Left lung (tissue), 4 donors: ENCODE measurements at regions not wholly inside any gene's neighbourhood (a gene's known extent, or its start where the extent isn't known, plus 50 kb on each side); places are given as distances from the start of the nearest gene placed in this dataset.
"Not testable (repeated sequence)": the region's sequence is repeated elsewhere in the genome, so short reads cannot be mapped to it uniquely, and the experiment has no call there.

ENCODE experiments used
- ATAC-seq: fragments of 200-7000 bp; cut with Tn5 transposase; one replicate; pipeline ENCODE4 v1.9.1; 2020; ENCODE audit warnings: moderate library complexity
- DNase-seq, 4 donors: peaks; one replicate each; pipeline ENCODE4 v3.0.0-alpha.2; 2013 to 2020
- H3K27ac ChIP-seq, 2 donors: fragments of 200-600 bp; sonication (generic) in 1 of 2; one replicate each; pipeline versions ENCODE4 v1.5.0 to v1.8.0; 2020 to 2021
- H3K27me3 ChIP-seq, 2 donors: fragments of 200-600 bp; sonication (generic) in 1 of 2; one replicate each; pipeline versions ENCODE4 v1.5.0 to v1.8.0; 2020 to 2021
- H3K36me3 ChIP-seq, 2 donors: fragments of 200-600 bp; sonication (generic) in 1 of 2; one replicate each; pipeline versions ENCODE4 v1.5.0 to v1.8.0; 2020 to 2021
- H3K4me1 ChIP-seq, 2 donors: fragments of 200-600 bp; one replicate each; pipeline ENCODE4 v1.8.0; 2021
- H3K4me3 ChIP-seq, 2 donors: fragments of 200-600 bp; sonication (generic) in 1 of 2; one replicate each; pipeline versions ENCODE4 v1.5.0 to v1.8.0; 2020 to 2021; ENCODE audit warnings: mild to moderate bottlenecking in 1 of 2
- H3K9me3 ChIP-seq, 2 donors: fragments of 200-600 bp; sonication (generic) in 1 of 2; one replicate each; pipeline versions ENCODE4 v1.5.0 to v1.8.0; 2020 to 2021
- CTCF ChIP-seq, 2 donors: fragments of 200-600 bp; sonication (generic) in 1 of 2; IDR thresholded peaks; one replicate each; pipeline versions ENCODE4 v1.5.0 to v1.8.0; 2021; ENCODE audit warnings: antibody characterized with exemption in 2 of 2
- intact Hi-C, 2 donors: fragments of 100-400 bp; cut with DNase I; formaldehyde crosslinking; loops; one replicate each; pipeline versions ENCODE4 v1.11.2 to v1.14.2; 2022
- donor health status: DM: no; HTN: yes; CAD: no.
- donor health status: DM: no; HTN: no; CAD: no.

DNA sequence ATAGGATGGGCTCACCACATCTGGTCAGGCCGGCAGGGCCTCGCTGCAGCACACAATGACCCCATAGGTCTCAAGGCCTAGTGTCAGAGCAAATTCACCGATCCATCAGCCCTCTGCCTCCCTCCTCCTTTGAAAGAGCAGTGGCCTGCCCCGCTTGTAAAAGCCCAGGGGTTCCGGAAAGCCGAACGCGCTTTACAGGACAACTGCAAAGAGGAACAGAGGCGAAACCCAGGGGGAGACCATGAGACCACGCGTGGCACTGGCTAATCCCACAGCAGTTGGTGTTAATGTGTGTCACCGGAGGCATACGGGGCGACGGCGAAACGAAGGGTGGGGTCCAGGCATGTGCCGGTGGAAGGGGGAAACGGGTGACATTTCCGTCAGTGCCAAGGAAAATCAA is 699.9 kb upstream of the TPTE start:
- ATAC-seq, H3K36me3 ChIP-seq, H3K27ac ChIP-seq, H3K27me3 ChIP-seq, H3K4me3 ChIP-seq, H3K4me1 ChIP-seq, intact Hi-C loops: not testable (repeated sequence)
- DNase-seq = peak in 1 of 4 donors; percentile 23
- H3K9me3 ChIP-seq = peaks cover 0 to 30% of the 10 kb centered on the region in 2 donors

DNA sequence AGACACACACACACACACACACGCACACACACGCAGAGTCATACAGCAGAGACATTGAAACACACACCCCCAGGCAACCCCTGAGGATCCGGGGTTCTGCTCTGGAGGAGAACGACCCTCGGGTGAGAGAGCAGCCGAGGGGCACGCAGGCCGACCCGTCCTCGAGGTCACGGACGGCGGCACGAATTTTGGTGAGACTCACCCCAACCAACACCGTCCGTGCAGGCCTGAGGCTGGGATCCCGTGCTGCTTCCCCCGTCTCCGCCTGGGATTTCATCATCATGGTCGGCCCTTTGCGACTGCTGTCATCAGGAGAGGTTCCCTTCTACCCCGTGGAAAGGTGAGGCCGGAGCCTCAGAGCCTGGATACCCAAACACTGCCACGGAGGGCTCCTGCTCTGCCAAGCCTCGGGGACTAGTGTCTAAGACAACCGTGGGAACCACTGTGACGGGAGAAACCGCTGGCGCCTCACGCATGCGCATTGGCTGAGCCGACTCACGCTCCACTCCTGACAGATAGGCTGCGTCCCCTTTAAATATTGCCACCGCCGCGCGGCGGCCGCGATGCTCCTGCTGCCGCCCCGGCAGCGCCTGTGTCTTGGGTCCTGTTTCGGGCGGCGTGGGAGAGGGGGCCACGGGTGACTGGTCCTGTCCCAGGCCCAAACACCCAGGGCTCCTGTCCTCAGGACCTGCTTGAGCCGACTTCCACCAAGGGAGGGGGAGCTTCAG is 699.1 kb upstream of the TPTE start:
- H3K36me3 ChIP-seq, intact Hi-C loops, ATAC-seq, H3K27ac ChIP-seq, H3K4me3 ChIP-seq, H3K27me3 ChIP-seq, H3K4me1 ChIP-seq: not testable (repeated sequence)
- peaks cover 0 to 27% of the 10 kb centered on the region in 2 donors for H3K9me3 ChIP-seq
- peak in 1 of 4 donors; percentile 74 for DNase-seq

- H3K27me3 ChIP-seq, intact Hi-C loops, H3K4me1 ChIP-seq, H3K36me3 ChIP-seq, H3K4me3 ChIP-seq, ATAC-seq, H3K27ac ChIP-seq: not testable (repeated sequence)
- H3K9me3 ChIP-seq = peaks cover 0 to 22% of the 10 kb centered on the region in 2 donors
- peak in 2 of 4 donors; percentile 73 to 93 for DNase-seq
These were observed 697.9 kb upstream of the TPTE start for GRCh38 chr21:9823197-9824157.

DNA sequence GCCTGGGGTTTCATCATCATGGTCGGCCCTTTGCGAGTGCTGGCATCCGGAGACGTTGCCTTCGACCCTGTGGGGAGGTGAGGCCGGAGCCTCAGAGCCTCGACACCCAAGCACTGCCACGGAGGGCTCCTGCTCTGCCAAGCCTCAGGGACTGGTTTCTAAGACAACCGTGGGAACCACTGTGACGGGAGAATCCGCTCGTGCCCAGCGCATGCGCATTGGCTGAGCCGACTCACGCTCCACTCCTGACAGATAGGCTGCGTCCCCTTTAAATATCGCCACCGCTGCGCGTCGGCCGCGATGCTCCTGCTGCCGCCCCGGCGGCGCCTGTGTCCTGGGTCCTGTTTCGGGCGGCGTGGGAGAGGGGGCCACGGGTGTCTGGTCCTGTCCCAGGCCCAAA is 690.6 kb upstream of the TPTE start:
- ATAC-seq, DNase-seq, H3K4me3 ChIP-seq, H3K4me1 ChIP-seq, H3K27ac ChIP-seq, H3K27me3 ChIP-seq, intact Hi-C loops, H3K9me3 ChIP-seq, H3K36me3 ChIP-seq: not testable (repeated sequence)

DNA sequence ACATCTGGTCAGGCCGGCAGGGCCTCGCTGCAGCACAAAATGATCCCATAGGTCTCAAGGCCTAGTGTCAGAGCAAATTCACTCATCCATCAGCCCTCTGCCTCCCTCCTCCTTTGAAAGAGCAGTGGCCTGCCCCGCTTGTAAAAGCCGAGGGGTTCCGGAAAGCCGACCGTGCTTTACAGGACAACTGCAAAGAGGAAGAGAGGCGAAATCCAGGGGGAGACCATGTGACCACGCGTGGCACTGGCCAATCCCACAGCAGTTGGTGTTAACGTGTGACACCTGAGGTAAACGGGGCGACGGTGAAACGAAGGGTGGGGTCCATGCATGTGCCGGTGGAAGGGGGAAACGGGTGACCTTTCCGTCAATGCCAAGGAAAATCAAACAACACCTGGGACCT is 688.6 kb upstream of the TPTE start:
- H3K36me3 ChIP-seq, H3K27me3 ChIP-seq, H3K4me3 ChIP-seq, intact Hi-C loops, H3K27ac ChIP-seq, H3K9me3 ChIP-seq, H3K4me1 ChIP-seq, ATAC-seq: not testable (repeated sequence)
- DNase-seq = peak in 1 of 4 donors; percentile 66

DNA sequence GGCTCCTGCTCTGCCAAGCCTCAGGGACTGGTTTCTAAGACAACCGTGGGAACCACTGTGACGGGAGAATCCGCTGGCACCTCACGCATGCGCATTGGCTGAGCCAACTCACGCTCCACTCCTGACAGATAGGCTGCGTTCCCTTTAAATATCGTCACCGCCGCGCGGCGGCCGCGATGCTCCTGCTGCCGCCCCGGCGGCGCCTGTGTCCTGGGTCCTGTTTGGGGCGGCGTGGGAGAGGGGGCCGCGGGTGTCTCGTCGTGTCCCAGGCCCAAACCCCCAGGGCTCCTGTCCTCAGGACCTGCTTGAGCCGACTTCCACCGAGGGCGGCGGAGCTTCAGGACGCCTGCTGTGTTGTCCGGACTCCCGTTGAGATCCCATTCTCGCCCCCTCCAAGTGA is 684.8 kb upstream of the TPTE start:
- H3K27me3 ChIP-seq, ATAC-seq, H3K36me3 ChIP-seq, H3K4me3 ChIP-seq, DNase-seq, H3K4me1 ChIP-seq, H3K27ac ChIP-seq, intact Hi-C loops: not testable (repeated sequence)
- peaks cover 0 to 35% of the 10 kb centered on the region in 2 donors for H3K9me3 ChIP-seq

GRCh38 chr21:9837001-9837400 is 684.4 kb upstream of the TPTE start:
- peaks cover 0 to 35% of the 10 kb centered on the region in 2 donors for H3K9me3 ChIP-seq
- DNase-seq = peak in 1 of 4 donors; percentile 70
- H3K27me3 ChIP-seq, intact Hi-C loops, ATAC-seq, H3K4me3 ChIP-seq, H3K36me3 ChIP-seq, H3K27ac ChIP-seq, H3K4me1 ChIP-seq: not testable (repeated sequence)

DNA sequence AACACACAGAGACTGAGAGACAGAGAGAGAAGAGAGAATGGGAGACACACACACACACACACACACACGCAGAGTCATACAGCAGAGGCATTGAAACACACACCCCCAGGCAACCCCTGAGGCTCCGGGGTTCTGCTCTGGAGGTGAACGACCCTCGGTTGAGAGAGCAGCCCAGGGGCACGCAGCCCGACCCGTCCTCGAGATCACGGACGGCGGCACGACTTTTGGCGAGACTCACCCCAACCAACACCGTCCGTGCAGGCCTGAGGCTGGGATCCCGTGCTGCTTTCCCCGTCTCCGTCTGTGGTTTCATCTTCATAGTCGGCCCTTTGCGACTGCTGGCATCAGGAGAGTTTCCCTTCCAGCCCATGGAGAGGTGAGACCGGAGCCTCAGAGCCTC is 683.9 kb upstream of the TPTE start:
- DNase-seq = peak in 1 of 4 donors; percentile 84

DNA sequence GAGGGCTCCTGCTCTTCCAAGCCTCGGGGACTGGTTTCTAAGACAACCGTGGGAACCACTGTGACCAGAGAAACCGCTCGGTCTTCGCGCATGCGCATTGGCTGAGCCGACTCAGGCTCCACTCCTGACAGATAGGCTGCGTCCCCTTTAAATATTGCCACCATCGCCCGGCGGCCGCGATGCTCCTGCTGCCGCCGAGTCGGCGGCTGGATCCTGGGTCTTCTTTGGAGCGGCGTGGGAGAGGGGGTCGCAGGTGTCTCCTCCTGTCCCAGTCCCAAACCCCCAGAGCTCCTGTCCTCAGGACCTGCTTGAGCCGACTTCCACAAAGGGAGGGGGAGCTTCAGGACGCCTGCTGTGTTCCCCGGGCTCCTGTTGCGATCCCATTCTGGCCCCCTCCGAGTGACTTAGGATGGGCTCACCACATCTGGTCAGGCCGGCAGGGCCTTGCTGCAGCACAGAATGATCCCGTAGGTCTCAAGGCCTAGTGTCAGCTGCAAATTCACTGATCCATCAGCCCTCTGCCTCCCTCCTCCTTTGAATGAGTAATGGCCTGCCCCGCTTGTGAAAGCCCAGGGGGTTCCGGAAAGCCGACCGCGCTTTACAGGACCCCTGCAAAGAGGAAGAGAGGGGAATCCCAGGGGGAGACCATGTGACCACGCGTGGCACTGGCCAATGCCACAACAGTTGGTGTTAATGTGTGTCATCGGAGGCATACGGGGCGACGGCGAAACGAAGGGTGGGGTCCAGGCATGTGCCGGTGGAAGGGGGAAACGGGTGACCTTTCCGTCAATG is 683.2 kb upstream of the TPTE start:
- intact Hi-C loops = no loop called here
- TF ChIP-seq CTCF (IDR thresholded peaks at IDR 0.05) = no peak
- H3K4me3 ChIP-seq = no peak overlapping the region

More for the DNA sequence above, 683.9 kb upstream of the TPTE start:
- intact Hi-C loops, H3K27ac ChIP-seq, H3K36me3 ChIP-seq, H3K4me1 ChIP-seq, H3K4me3 ChIP-seq, H3K27me3 ChIP-seq, ATAC-seq: not testable (repeated sequence)
- peaks cover 0 to 35% of the 10 kb centered on the region in 2 donors for H3K9me3 ChIP-seq

More for the DNA sequence above, 683.2 kb upstream of the TPTE start:
- no peak overlapping the region for H3K27ac ChIP-seq
- no peaks in the 10 kb centered on the region for H3K27me3 ChIP-seq
- no peaks in the 10 kb centered on the region for H3K4me1 ChIP-seq
- no peak for ATAC-seq
- peaks cover 0 to 33% of the 10 kb centered on the region in 2 donors for H3K9me3 ChIP-seq
- peak in 1 of 4 donors; percentile 88 for DNase-seq
- no peaks in the 10 kb centered on the region for H3K36me3 ChIP-seq
